ACHN (cell line): ENCODE measurements at regions not wholly inside any gene's neighbourhood (a gene's known extent, or its start where the extent isn't known, plus 50 kb on each side); places are given as distances from the start of the nearest gene placed in this dataset.
"Not testable (repeated sequence)": the region's sequence is repeated elsewhere in the genome, so short reads cannot be mapped to it uniquely, and the experiment has no call there.

Experiments used
- DNase-seq: peaks from one replicate; pipeline ENCODE4 v3.0.0-alpha.2; 2015
- in situ Hi-C: cut with HindIII; loops from 2 replicates; pipeline ENCODE4 v1.10.0; 2017; ENCODE audit warnings: low sequenced_read_pairs, low pct_ligation_motif_present, low pct_unique_long_range_greater_than_20kb

DNA sequence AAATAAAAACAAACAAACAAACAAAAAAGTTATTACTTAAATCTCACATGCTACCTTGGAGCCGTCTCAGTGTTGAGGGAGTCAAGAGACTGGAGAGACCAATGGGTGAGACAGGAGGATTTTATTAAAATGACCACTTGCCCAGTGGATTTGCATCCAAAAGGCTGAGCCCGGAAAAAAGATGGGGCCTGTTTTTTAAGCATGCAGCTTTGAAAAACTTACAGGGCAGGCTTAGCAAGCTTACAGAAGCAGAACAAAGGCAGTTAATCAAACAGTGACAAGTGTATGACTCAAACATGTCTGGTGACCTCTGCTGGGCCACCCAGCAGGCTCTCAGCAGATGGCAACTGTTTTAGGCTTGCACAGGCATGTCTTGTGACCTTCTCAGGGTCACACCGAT lies 82.5 kb downstream of the POTEH start:
- DNase-seq: peak; percentile 31
- in situ Hi-C loops: not testable (repeated sequence)

DNA sequence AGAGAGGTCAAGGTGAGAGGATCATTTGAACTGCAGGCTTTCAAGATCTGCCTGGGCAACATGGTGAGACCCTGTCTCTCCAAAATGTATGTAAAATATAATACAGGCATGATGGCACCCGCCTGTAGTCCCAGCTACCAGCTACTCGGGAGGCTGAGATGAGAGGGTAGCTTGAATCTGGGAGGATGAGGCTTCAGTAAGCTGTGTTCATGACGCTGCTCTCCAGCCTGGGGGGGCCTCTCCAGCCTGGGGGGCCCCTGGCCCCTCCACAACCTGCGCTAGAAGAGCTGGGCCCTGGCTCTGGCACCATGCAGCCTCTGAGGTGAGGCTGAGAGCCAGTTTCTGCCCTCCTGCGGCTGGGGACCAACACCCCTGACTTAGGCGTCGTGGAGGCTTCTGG lies 85.3 kb downstream of the POTEH start:
- in situ Hi-C loops, DNase-seq: not testable (repeated sequence)

DNA sequence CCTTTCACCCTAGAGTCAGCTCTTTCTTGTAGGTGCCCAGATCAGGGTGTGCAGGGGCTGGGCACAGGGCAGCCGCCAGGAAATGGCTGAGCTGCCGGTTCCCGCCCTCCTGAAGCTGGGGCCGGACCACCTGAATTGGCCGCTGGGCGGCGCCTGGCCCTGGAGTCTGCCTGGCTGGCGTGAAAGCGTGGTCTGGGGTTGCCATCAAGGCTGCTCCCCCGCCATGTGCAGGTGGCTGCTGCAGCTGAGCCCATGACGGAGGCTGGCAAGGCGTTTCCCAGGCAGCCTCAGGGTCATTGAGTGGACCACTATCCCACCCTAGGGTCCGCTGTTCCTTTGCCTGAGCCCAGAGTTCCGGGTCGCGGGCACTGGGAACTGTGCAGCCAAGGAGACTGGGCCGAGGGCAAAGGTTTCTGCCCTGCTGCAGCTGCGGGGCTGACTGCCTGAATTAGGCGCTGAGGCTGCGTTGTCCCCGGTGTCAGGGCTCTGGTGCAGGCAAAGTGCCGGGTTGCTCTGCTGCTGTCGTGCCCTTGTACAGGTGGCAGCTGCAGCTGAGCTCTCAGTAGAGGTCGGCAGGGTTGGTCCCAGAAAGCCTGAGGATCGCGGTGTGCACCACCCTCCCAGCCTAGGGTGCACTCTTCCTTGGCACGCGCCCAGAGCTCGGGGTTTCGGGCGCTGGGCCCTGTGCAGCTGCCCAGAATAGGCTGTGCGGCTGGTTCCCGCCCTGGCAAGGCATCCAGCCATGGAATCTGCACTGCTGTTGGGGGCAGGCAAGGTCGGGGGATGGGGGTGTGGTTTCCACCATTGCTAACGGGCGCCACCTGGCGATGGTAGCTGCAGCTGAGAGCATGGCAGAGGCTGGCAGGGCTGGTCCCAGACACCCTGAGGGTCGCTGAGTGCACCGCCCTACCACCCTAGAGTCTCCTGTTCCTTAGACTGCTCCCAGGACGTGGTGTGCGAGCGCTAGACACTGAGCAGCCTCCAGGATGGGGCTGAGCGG lies 86.1 kb downstream of the POTEH start:
- DNase-seq, in situ Hi-C loops: not testable (repeated sequence)

DNA sequence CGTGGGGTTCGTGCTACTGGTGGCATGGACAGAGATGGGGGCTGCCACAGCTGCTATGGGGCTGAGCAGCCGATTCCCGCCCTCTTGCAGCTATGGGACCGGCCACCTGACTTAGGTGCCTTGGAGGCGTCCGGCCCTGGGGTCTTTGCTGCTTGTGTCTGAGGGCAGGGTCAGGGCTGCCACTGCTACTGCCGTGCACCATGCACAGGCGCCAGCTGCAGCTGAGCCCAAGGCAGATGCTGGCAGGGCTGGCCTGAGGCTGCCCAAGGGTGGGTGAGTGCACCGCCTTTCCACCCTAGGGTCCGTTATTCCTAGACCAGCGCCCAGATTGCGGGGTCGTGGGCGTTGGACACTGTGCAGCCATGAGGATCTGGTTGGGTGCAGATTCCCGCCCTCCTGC lies 86.9 kb downstream of the POTEH start:
- in situ Hi-C loops, DNase-seq: not testable (repeated sequence)

DNA sequence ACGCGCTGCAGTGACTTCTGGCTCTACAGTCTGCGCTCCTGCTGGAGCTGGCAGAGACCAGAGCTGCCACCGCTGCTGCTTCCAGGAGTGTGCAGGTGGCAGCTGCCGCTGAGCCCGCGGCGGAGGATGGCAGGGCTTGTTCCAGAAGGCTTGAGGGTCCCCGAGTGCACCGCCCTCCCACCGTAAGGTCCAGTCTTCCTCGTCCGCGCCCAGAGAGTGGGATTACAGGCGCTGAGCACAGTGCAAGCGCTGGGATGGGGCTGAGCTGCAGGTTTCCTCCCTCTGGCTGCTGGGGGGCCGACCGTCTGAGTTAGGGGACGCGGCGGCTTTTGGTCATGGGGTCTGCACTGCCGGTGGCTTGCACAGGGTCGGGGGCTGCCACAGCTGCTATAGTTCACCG lies 87.3 kb downstream of the POTEH start:
- DNase-seq, in situ Hi-C loops: not testable (repeated sequence)

DNA sequence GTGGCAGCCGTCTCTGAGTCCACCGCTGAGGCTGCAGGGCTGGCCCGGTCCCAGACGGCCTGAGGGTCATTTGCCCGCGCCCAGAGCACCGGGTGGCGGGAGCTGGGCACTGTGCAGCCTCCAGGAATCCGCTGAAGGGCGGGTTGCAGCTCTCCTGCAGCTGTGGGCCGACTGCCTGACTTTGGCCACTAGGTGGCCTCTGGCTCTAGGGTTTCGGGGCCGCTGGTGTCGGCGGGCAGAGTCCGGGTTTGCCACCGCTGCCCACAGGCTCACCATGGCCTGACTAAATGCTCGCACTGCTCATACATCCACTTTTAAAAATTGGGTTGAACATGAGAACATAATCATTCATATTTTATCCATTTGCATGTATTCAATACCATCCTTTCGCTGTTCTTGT lies 87.7 kb downstream of the POTEH start:
- in situ Hi-C loops, DNase-seq: not testable (repeated sequence)

DNA sequence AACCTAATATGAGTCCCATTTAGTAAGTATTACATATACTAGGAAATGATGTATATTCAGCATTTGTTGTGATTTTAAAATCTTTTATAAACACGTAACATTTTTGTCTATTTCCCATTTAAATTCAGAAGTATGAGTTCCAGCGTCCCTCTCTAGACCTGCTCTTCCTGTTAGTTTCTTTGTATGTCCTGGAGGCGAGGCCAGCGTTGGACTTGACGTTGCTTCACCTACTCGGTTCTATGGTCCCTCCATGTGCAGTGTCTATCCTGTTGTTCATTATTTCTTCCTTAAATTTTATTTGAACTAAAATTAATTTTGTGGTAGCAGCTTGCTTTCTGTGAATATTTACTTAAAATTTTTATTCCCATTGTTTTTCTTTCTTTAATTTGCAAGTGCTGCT lies 88.5 kb downstream of the POTEH start:
- not testable (repeated sequence) for DNase-seq

DNA sequence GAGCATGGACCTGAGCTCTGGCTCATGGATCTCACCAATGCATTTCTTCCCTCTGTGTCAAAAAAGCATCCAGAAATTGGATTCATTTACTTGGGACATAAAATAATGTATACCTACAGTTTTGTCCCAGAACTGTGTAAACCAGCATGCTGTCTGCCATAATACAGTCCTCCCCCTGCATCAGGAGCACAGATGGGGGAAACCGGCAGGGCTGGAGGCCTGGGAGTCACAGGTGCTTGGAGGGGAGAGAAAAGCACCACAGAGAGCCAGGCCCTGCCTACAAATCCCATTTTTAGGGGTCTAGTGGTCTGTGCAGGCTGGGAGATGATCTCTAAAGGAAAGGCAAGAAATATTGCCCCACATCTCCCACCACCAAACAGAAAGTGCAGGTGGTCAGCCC lies 91.8 kb downstream of the POTEH start:
- in situ Hi-C loops, DNase-seq: not testable (repeated sequence)

More for the DNA sequence above, 88.5 kb downstream of the POTEH start:
- in situ Hi-C loops: not testable (repeated sequence)

DNA sequence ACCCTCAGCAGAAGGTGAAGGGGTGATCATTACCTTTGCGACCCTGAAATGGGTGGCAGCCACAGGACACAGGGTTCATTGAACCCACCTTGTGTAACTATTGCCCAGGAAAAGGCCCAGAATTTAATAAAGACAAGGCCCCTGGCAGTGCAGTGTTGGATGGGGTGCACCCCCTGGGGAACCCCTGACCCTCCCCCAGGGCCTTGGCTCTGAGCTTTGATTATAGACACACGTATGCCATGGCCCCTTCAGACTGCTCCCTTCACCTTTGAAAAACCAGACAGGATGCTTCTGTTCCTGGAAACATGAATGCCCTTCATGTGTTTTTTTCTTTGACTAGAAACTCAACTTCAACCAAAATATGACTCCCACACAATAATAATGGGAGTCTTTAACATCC lies 93.1 kb downstream of the POTEH start:
- in situ Hi-C loops, DNase-seq: not testable (repeated sequence)

DNA sequence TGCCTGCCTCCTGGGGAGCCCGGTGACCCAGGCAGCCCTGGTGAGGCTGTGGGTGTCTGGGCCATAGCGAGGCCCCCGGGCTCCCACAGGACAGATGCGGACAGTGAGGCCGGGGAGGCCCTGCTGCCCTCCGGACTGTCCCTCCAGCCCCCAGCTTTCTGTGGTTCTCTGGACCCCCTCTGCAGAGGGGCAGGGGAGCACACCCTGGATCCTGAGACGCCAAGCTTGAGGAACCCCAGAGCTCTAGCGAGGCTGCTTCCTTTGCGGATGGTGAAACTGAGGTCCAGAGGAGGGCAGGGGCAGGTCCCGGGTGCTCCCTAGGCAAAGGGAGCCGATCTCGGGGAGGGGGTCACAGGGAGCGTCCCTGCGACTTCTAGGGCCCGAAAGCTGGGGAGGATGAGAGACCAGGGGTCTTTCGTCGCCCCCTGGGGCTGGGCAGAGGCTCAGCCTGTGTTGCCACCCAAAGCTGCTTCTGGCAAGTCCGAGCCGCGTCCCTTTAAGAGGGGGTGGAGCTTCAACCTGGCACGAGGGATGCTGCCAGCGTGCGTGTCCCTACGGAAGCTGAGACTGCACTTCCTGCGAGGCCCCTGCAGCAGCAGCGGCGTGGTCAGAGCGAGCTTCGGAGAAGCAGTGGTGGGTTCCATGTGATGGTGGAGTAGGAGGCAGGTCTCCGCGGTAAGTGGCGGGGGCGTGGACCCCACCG lies 94.7 kb downstream of the POTEH start:
- DNase-seq, in situ Hi-C loops: not testable (repeated sequence)

DNA sequence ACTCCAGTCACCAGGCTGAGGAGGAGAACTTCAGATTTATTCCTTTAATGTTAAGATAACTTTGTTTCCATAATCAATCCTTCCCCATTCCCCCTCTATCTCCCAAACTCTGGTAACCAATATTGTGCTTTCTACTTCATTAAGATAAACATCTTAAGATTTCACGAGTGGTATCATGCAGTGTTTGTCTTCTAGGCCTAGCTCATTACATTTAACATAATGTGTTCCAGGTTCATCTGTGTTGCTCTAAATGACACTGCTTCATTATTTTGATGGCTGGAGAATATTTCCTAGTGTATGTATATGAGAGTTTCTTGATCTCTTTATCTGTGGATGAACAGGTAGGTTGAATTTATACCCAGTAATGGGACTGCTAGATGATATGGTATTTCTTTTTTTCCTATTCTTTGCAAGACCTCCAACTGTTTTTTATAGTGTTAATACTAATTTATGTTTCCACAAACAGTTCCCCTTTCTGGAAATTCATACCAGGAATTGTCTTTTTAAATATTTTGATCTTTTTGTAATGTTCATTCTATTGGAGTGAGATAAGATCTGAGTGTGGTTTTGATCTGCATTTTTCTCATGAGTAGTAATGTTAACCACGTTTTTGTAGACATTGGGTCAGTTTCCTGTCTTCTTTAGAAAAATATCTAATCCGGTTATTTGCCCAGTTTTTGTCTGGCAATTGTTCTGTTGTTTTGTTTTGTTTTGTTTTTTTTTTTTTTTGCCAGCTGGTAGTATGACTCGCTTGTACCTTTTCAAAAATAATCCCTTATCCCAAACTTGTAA lies 97.3 kb downstream of the POTEH start:
- in situ Hi-C loops, DNase-seq: not testable (repeated sequence)

DNA sequence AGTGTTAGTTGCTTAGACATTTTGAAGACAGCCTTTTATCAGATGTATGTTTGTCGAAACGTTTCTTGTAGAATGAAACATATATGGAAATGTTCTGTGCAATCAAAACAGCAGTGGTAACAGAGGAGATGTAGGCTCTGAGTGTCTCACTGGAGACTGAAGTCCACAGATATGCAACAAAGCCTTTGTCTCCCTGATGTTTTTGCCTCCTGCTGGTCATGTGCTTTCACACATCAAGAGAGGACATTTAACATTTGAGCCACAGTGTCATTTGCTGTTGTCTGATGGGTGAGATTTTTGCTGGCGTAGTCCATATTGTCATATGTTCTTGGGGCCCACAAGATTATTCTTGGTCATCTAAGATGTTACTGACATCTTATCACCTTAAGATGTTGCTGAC lies 101.7 kb downstream of the POTEH start:
- DNase-seq, in situ Hi-C loops: not testable (repeated sequence)

DNA sequence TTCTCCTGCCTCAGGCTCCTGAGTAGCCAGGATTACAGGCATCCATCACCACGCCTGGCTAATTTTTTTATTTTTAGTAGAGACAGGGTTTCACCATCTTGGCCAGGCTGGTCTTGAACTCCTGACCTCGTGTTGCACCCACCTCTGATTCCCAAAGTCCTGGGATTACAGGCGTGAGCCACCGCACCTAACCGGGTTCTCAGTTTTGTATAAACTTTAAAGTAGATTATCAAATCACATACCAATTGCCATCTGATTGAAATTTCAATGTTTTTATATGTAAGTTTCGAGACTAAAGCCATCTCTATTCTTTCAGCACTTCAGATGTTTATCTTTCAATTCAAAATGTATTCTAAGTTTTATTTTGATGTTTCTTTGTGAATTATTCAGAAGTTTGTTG lies 110.1 kb downstream of the POTEH start:
- DNase-seq, in situ Hi-C loops: not testable (repeated sequence)

DNA sequence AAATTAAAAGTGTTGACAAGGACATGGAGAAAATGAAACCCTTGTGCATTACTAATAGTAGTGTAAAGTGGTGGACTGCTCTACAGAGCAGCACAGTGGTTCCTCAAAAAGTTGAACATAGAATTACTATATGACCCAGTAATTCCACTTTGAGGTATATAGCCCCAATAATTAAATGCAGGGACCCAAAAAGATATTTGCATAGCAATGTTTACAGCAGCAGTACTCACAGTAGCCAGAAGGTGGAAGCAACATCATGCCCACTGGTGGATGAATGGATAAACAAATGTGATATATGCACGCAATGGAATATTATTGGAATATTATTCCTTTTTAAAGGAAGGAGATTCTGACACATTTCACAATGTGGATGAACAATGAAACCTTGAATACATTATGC lies 121.3 kb downstream of the POTEH start:
- in situ Hi-C loops, DNase-seq: not testable (repeated sequence)

DNA sequence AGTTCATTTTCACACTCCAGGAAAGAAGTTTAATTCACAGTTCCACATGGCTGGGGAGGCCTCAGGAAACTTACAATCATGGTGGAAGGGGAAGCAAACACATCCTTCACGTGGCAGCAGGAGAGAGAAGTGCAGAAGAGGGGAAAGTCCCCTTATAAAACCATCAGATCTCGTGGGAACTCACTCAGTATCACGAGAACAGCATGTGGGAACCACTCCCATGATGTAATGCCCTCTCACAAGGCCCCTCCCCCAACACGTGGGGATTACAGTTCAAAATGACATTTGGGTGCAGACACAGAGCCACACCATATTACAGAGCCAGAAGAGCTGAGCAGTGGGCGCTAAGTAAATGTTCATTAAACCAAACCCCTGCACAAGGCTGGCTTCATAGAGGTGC lies 126.0 kb downstream of the POTEH start:
- DNase-seq, in situ Hi-C loops: not testable (repeated sequence)

DNA sequence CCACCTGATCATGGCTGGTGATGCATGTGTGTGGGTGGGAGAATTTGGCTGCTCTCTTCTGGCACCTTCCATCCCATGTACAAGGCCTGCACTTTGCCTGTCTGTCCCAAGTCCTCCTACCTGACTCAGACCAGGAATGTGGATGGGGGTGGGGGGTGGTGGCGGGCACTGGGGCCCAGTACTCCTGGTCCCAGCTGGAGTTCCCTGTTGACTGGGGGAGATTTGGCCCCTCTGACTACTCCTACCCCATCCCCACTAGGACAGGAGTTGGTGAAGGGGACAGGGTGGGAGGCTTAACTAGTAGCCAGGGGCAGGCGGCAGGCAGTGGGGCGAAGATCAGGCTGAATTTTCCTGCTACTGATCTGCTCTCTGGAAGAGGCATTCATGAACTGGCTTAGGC lies 126.6 kb downstream of the POTEH start:
- in situ Hi-C loops, DNase-seq: not testable (repeated sequence)

DNA sequence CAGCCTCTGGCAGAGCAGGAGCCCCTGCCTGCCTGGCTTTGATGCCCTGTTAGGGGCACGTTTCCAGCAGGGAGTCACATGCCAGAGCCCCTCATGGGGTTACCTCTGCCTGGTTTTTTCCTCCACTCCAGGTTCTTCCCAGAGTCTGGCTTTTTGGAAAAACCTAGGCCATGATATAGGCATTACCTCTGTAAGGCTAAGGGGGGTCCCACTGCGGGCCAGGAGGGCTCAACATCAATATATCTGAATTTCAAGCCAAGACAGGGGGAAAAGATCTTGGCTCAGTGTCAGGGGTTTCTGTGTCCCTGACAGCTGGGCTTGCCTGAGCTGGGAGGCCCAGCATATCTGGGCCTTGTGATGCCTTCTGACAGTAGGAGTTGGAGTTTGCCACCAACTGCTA lies 127.4 kb downstream of the POTEH start:
- in situ Hi-C loops, DNase-seq: not testable (repeated sequence)

DNA sequence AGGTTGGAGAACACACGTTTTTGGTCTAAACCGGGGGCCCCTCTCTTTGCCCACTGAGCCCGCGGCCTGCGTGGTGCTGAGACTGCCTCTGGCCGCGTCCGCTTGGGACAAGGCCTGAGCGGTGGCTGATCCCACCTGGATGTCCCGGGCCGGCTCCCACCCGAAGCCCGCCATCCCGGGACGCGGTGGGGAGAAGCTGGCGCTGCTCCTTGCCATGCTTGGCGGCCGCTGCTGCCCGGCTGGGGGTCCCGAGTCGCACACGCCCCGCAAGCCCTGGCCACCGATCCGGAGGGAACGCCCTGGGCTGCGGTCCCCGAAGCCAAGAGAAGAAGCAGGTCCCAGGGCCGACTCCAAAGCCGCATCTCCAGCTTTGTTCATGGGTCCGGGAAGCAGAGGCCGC lies 130.1 kb downstream of the POTEH start:
- in situ Hi-C loops: not testable (repeated sequence)

More for the DNA sequence above, 130.1 kb downstream of the POTEH start:
- not testable (repeated sequence) for DNase-seq
